ENCODE measurements at regions not wholly inside any gene's neighbourhood (a gene's known extent, or its start where the extent isn't known, plus 50 kb on each side); places are given as distances from the start of the nearest gene placed in this dataset.

- no peak for TF ChIP-seq CTCF (IDR thresholded peaks at IDR 0.05)
- TF ChIP-seq EP300 (IDR thresholded peaks at IDR 0.05): no peak
Observed at GRCh38 chr15:38768970-38769369, 204.4 kb upstream of the RASGRP1 start.
